WTC11 (cell line): ENCODE measurements at regions not wholly inside any gene's neighbourhood (a gene's known extent, or its start where the extent isn't known, plus 50 kb on each side); places are given as distances from the start of the nearest gene placed in this dataset.

Experiments
- ATAC-seq: fragments of 200-7000 bp; cut with Tn5 transposase; 2 replicates; pipeline ENCODE4 v1.10.0; 2021; ENCODE audit warnings: mild to moderate bottlenecking, moderate library complexity
- CTCF ChIA-PET: fragments of 300-600 bp; sonication (Branson Sonifier 250); formaldehyde crosslinking; loops from one replicate; lab custom pipeline; 2021; ENCODE audit warnings: antibody characterized with exemption; lab: Charles Lee
- POLR2A ChIA-PET: fragments of 350-600 bp; sonication (Branson Sonifier 250); formaldehyde crosslinking; loops from one replicate; lab custom pipeline; 2021; ENCODE audit warnings: antibody characterized with exemption; lab: Charles Lee
- DNase-seq: peaks from one replicate; pipeline ENCODE4 v3.0.0; 2021; ENCODE audit warnings: low spot score
- H3K27ac Mint-ChIP-seq: 2 replicates; pipeline ENCODE4 v1.8.0; 2021; ENCODE audit warnings: mixed read lengths
- H3K27me3 Mint-ChIP-seq: 2 replicates; pipeline ENCODE4 v1.8.0; 2021; ENCODE audit warnings: low read depth, mild to moderate bottlenecking, moderate library complexity, mixed read lengths
- H3K36me3 Mint-ChIP-seq: 2 replicates; pipeline ENCODE4 v1.8.0; 2021; ENCODE audit warnings: mixed read lengths
- H3K4me1 Mint-ChIP-seq: 2 replicates; pipeline ENCODE4 v1.8.0; 2022; ENCODE audit warnings: mixed read lengths
- H3K4me3 Mint-ChIP-seq: 2 replicates; pipeline ENCODE4 v1.8.0; 2021; ENCODE audit warnings: mild to moderate bottlenecking, moderate library complexity, mixed read lengths
- H3K9me3 Mint-ChIP-seq: 2 replicates; pipeline ENCODE4 v1.8.0; 2021; ENCODE audit warnings: mixed read lengths
- ETV6 ChIP-seq: sonication (generic); formaldehyde crosslinking; IDR thresholded peaks from 2 replicates; pipeline ENCODE4 v1.8.1; 2022; ENCODE audit warnings: mild to moderate bottlenecking, missing genetic modification reagents
- FOXP1 ChIP-seq: sonication (generic); formaldehyde crosslinking; IDR thresholded peaks from 2 replicates; pipeline ENCODE4 v1.8.0; 2022; ENCODE audit warnings: missing genetic modification reagents, mild to moderate bottlenecking, moderate library complexity, borderline replicate concordance
- JAZF1 ChIP-seq: fragments of 250-450 bp; sonication (Bioruptor Pico); IDR thresholded peaks from 2 replicates; pipeline ENCODE4 v1.9.0; 2021; ENCODE audit warnings: moderate library complexity, mild to moderate bottlenecking, inconsistent platforms
- KAT7 ChIP-seq: sonication (generic); formaldehyde crosslinking; IDR thresholded peaks from 2 replicates; pipeline ENCODE4 v1.8.1; 2023; ENCODE audit warnings: missing genetic modification reagents, mild to moderate bottlenecking, borderline replicate concordance
- SP1 ChIP-seq: sonication (generic); formaldehyde crosslinking; conservative IDR thresholded peaks from 2 replicates; pipeline ENCODE4 v1.8.1; 2022; ENCODE audit warnings: missing genetic modification reagents
- TEAD4 ChIP-seq: sonication (generic); formaldehyde crosslinking; IDR thresholded peaks from 2 replicates; pipeline ENCODE4 v1.8.0; 2022; ENCODE audit warnings: mild to moderate bottlenecking, missing genetic modification reagents
- ZNF263 ChIP-seq: sonication (generic); formaldehyde crosslinking; IDR thresholded peaks from 2 replicates; pipeline ENCODE4 v1.8.1; 2022; ENCODE audit warnings: low read depth, mild to moderate bottlenecking, moderate library complexity, missing genetic modification reagents
- ZNF396 ChIP-seq: fragments of 250-450 bp; sonication (Bioruptor Pico); IDR thresholded peaks from 2 replicates; pipeline ENCODE4 v1.8.0; 2021; ENCODE audit warnings: mild to moderate bottlenecking, moderate library complexity, borderline replicate concordance
- TF ChIP-seq, protein P1 (sequence below): sonication (generic); formaldehyde crosslinking; IDR thresholded peaks from 2 replicates; pipeline ENCODE4 v1.8.0; 2023; ENCODE audit warnings: missing genetic modification reagents
- TF ChIP-seq, protein P2 (sequence below): sonication (generic); formaldehyde crosslinking; IDR thresholded peaks from 2 replicates; pipeline ENCODE4 v1.8.1; 2023; ENCODE audit warnings: mild to moderate bottlenecking, missing genetic modification reagents
- TF ChIP-seq, protein P3 (sequence below): sonication (generic); formaldehyde crosslinking; IDR thresholded peaks from 2 replicates; pipeline ENCODE4 v1.8.1; 2023; ENCODE audit warnings: mild to moderate bottlenecking, missing genetic modification reagents, moderate library complexity
- TF ChIP-seq, protein P4 (sequence below): fragments of 250-450 bp; sonication (Bioruptor Pico); IDR thresholded peaks from 2 replicates; pipeline ENCODE4 v1.9.0; 2021; ENCODE audit warnings: mild to moderate bottlenecking
- TF ChIP-seq, protein P5 (sequence below): sonication (generic); formaldehyde crosslinking; IDR thresholded peaks from 2 replicates; pipeline ENCODE4 v1.8.0; 2022; ENCODE audit warnings: mild to moderate bottlenecking, missing genetic modification reagents
- TF ChIP-seq, protein P6 (sequence below): sonication (generic); formaldehyde crosslinking; IDR thresholded peaks from 2 replicates; pipeline ENCODE4 v1.8.0; 2022; ENCODE audit warnings: mild to moderate bottlenecking, missing genetic modification reagents
- TF ChIP-seq, protein P7 (sequence below): sonication (generic); formaldehyde crosslinking; IDR thresholded peaks from 2 replicates; pipeline ENCODE4 v1.8.1; 2022; ENCODE audit warnings: missing genetic modification reagents, borderline replicate concordance
- TF ChIP-seq, protein P8 (sequence below): fragments of 250-450 bp; sonication (Bioruptor Pico); IDR thresholded peaks from 2 replicates; pipeline ENCODE4 v1.9.0; 2021; ENCODE audit warnings: mild to moderate bottlenecking
- TF ChIP-seq, protein P9 (sequence below): sonication (generic); formaldehyde crosslinking; IDR thresholded peaks from 2 replicates; pipeline ENCODE4 v1.8.1; 2022; ENCODE audit warnings: low read depth, missing genetic modification reagents, borderline replicate concordance

DNA sequence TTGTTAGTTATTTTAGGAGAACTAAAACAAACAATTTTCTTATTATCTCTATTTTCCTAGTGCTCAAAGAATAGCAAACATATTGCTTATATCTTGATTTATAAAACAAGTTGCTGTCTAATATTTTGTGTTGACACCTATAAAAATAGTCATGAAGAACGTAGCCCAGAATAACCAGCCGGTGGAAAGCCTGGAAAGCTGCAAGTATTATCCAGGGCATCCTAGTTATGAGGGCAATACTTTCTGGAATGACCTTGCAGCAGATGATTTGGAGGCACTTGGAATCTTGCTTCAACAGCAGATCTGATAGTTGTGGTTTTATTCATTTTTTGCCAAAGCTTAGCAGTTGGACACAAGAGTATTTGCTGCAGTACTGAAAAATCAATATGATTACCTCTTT lies 948.7 kb downstream of the LRFN5 start:
- Mint-ChIP-seq H3K4me3 (no peak overlapping the region), H3K4me1 (no peaks in the 10 kb centered on the region)
- CTCF ChIA-PET: no interaction called here
- TF ChIP-seq TEAD4 (CRISPR knock-in tag): no peak
- TF ChIP-seq, protein P1, sequence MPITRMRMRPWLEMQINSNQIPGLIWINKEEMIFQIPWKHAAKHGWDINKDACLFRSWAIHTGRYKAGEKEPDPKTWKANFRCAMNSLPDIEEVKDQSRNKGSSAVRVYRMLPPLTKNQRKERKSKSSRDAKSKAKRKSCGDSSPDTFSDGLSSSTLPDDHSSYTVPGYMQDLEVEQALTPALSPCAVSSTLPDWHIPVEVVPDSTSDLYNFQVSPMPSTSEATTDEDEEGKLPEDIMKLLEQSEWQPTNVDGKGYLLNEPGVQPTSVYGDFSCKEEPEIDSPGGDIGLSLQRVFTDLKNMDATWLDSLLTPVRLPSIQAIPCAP (CRISPR knock-in tag): no peak
- TF ChIP-seq, protein P2, sequence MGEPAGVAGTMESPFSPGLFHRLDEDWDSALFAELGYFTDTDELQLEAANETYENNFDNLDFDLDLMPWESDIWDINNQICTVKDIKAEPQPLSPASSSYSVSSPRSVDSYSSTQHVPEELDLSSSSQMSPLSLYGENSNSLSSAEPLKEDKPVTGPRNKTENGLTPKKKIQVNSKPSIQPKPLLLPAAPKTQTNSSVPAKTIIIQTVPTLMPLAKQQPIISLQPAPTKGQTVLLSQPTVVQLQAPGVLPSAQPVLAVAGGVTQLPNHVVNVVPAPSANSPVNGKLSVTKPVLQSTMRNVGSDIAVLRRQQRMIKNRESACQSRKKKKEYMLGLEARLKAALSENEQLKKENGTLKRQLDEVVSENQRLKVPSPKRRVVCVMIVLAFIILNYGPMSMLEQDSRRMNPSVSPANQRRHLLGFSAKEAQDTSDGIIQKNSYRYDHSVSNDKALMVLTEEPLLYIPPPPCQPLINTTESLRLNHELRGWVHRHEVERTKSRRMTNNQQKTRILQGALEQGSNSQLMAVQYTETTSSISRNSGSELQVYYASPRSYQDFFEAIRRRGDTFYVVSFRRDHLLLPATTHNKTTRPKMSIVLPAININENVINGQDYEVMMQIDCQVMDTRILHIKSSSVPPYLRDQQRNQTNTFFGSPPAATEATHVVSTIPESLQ: no peak
- TF ChIP-seq KAT7 (CRISPR knock-in tag): no peak
- TF ChIP-seq, protein P3, sequence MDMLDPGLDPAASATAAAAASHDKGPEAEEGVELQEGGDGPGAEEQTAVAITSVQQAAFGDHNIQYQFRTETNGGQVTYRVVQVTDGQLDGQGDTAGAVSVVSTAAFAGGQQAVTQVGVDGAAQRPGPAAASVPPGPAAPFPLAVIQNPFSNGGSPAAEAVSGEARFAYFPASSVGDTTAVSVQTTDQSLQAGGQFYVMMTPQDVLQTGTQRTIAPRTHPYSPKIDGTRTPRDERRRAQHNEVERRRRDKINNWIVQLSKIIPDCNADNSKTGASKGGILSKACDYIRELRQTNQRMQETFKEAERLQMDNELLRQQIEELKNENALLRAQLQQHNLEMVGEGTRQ: no peak
- TF ChIP-seq ZNF263: no peak
- TF ChIP-seq, protein P4, sequence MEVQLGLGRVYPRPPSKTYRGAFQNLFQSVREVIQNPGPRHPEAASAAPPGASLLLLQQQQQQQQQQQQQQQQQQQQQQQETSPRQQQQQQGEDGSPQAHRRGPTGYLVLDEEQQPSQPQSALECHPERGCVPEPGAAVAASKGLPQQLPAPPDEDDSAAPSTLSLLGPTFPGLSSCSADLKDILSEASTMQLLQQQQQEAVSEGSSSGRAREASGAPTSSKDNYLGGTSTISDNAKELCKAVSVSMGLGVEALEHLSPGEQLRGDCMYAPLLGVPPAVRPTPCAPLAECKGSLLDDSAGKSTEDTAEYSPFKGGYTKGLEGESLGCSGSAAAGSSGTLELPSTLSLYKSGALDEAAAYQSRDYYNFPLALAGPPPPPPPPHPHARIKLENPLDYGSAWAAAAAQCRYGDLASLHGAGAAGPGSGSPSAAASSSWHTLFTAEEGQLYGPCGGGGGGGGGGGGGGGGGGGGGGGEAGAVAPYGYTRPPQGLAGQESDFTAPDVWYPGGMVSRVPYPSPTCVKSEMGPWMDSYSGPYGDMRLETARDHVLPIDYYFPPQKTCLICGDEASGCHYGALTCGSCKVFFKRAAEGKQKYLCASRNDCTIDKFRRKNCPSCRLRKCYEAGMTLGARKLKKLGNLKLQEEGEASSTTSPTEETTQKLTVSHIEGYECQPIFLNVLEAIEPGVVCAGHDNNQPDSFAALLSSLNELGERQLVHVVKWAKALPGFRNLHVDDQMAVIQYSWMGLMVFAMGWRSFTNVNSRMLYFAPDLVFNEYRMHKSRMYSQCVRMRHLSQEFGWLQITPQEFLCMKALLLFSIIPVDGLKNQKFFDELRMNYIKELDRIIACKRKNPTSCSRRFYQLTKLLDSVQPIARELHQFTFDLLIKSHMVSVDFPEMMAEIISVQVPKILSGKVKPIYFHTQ (CRISPR knock-in tag): no peak
- TF ChIP-seq ZNF396 (CRISPR knock-in tag): no peak
- no peak for TF ChIP-seq JAZF1 (CRISPR knock-in tag)
- TF ChIP-seq, protein P5, sequence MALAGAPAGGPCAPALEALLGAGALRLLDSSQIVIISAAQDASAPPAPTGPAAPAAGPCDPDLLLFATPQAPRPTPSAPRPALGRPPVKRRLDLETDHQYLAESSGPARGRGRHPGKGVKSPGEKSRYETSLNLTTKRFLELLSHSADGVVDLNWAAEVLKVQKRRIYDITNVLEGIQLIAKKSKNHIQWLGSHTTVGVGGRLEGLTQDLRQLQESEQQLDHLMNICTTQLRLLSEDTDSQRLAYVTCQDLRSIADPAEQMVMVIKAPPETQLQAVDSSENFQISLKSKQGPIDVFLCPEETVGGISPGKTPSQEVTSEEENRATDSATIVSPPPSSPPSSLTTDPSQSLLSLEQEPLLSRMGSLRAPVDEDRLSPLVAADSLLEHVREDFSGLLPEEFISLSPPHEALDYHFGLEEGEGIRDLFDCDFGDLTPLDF (CRISPR knock-in tag): no peak
- TF ChIP-seq, protein P6, sequence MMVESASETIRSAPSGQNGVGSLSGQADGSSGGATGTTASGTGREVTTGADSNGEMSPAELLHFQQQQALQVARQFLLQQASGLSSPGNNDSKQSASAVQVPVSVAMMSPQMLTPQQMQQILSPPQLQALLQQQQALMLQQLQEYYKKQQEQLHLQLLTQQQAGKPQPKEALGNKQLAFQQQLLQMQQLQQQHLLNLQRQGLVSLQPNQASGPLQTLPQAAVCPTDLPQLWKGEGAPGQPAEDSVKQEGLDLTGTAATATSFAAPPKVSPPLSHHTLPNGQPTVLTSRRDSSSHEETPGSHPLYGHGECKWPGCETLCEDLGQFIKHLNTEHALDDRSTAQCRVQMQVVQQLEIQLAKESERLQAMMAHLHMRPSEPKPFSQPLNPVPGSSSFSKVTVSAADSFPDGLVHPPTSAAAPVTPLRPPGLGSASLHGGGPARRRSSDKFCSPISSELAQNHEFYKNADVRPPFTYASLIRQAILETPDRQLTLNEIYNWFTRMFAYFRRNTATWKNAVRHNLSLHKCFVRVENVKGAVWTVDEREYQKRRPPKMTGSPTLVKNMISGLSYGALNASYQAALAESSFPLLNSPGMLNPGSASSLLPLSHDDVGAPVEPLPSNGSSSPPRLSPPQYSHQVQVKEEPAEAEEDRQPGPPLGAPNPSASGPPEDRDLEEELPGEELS (CRISPR knock-in tag): no peak
- TF ChIP-seq, protein P7, sequence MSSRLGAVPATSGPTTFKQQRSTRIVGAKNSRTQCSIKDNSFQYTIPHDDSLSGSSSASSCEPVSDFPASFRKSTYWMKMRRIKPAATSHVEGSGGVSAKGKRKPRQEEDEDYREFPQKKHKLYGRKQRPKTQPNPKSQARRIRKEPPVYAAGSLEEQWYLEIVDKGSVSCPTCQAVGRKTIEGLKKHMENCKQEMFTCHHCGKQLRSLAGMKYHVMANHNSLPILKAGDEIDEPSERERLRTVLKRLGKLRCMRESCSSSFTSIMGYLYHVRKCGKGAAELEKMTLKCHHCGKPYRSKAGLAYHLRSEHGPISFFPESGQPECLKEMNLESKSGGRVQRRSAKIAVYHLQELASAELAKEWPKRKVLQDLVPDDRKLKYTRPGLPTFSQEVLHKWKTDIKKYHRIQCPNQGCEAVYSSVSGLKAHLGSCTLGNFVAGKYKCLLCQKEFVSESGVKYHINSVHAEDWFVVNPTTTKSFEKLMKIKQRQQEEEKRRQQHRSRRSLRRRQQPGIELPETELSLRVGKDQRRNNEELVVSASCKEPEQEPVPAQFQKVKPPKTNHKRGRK (CRISPR knock-in tag): no peak
- TF ChIP-seq, protein P8, sequence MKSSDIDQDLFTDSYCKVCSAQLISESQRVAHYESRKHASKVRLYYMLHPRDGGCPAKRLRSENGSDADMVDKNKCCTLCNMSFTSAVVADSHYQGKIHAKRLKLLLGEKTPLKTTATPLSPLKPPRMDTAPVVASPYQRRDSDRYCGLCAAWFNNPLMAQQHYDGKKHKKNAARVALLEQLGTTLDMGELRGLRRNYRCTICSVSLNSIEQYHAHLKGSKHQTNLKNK: no peak
- no peak for TF ChIP-seq FOXP1 (CRISPR knock-in tag)
- no peak for TF ChIP-seq SP1 (CRISPR knock-in tag)
- TF ChIP-seq ETV6 (CRISPR knock-in tag): no peak
- TF ChIP-seq, protein P9, sequence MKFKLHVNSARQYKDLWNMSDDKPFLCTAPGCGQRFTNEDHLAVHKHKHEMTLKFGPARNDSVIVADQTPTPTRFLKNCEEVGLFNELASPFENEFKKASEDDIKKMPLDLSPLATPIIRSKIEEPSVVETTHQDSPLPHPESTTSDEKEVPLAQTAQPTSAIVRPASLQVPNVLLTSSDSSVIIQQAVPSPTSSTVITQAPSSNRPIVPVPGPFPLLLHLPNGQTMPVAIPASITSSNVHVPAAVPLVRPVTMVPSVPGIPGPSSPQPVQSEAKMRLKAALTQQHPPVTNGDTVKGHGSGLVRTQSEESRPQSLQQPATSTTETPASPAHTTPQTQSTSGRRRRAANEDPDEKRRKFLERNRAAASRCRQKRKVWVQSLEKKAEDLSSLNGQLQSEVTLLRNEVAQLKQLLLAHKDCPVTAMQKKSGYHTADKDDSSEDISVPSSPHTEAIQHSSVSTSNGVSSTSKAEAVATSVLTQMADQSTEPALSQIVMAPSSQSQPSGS (CRISPR knock-in tag): no peak
- TF ChIP-seq, all 79 proteins: peak for 0
- POLR2A ChIA-PET: no interaction called here
- H3K27me3 Mint-ChIP-seq: no peaks in the 10 kb centered on the region
- peaks cover 18% of the 10 kb centered on the region for H3K9me3 Mint-ChIP-seq
- H3K36me3 Mint-ChIP-seq: no peaks in the 10 kb centered on the region; the same call in 1 of the 2 replicates
- no peak for DNase-seq
- no peak for ATAC-seq
- no peak overlapping the region for H3K27ac Mint-ChIP-seq
